GM18951 (cell line): ENCODE measurements at regions not wholly inside any gene's neighbourhood (a gene's known extent, or its start where the extent isn't known, plus 50 kb on each side); places are given as distances from the start of the nearest gene placed in this dataset.
"Not testable (repeated sequence)": the region's sequence is repeated elsewhere in the genome, so short reads cannot be mapped to it uniquely, and the experiment has no call there.

ENCODE experiments used
- POLR2A ChIP-seq: IDR thresholded peaks from 4 replicates; pipeline ENCODE4 v1.6.1; 2011; ENCODE audit warnings: mild to moderate bottlenecking; ENCODE audit not compliant: insufficient read length, insufficient read depth; ENCODE audit errors: extremely low read depth
- in situ Hi-C: fragments of 300-500 bp; cut with MboI; formaldehyde crosslinking; loops from one replicate; pipeline ENCODE4 v1.12.0; 2022; ENCODE audit warnings: low sequenced_read_pairs, mixed read lengths, inconsistent platforms; ENCODE audit not compliant: unreplicated experiment

DNA sequence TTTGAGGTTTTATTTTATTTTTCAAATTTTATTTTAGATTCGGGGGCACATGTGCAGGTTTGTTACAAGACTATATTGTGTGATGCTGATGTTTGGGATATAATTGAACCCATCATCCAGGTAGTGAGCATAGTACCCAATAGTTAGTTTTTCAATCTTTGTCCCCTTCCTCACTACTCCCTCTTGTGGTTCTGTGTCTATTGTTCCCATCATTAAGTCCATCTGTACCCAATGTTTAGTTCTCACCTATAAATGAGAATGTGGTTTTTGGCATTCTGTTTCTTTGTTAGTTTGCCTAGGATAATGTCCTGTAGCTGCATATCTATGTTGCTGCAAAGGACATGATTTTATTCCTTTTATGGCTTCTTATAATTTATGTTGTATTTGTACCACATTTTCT is 767.2 kb upstream of the ADGRL3 start:
- in situ Hi-C loops: no loop called here
- no peak for TF ChIP-seq POLR2A

DNA sequence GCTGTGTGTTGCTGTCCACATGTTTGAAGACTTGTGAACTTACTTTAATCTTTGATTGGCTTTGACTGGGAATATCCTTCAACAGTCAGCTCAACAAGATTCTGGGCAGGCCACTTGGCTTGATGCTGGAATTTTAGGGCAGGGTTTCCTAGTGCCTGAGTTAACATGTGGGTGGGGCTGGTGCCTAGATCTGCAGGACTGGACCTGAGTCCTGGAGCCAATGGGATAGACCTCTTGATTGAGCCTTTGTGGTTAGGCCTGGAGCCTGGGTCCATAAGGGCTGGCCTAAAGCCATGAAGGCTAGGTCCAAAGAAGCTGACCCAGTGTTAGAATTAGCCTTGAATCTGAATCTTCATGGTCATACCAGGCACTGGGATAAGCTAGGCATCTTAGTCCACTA is 757.1 kb upstream of the ADGRL3 start:
- no peak for TF ChIP-seq POLR2A
- in situ Hi-C loops: no loop called here

DNA sequence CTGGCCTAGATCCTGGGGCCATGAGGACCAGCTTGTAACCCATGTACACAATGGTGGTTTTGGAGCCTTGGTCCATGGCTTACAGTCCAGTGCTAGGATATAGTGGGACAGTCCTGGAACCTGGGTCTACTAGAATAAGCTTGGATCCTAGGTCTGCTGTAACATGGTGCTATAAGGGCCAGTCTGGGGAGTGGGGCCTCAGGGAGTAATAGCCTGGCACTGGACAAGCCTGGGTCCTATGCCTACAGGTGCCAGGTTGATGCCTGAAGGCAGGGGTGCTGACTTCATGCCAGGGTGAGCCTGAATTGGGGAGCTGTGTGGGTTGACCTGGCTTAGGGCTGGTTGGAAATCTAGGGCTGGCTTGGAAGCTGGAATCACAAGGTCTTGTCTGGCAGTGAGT is 756.3 kb upstream of the ADGRL3 start:
- TF ChIP-seq POLR2A: no peak
- in situ Hi-C loops: no loop called here

DNA sequence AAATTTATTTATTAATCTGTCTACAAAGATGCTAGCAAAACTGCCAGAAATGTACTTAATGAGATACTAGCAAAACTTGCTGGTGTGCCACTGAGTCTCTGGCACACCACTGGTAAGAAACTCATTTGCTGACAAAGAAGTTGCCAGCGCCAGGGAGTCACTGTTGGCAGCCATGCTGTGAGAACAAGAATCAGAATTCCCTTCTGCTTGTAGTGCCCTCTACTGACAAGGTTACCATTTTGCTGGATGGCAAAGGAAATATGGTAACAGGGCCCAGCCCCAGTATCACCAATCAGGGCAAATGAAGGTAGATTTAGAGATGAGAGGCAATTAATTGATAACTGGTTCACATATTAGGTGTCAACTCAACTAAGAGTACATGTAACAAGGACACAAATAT is 750.1 kb upstream of the ADGRL3 start:
- TF ChIP-seq POLR2A: no peak

DNA sequence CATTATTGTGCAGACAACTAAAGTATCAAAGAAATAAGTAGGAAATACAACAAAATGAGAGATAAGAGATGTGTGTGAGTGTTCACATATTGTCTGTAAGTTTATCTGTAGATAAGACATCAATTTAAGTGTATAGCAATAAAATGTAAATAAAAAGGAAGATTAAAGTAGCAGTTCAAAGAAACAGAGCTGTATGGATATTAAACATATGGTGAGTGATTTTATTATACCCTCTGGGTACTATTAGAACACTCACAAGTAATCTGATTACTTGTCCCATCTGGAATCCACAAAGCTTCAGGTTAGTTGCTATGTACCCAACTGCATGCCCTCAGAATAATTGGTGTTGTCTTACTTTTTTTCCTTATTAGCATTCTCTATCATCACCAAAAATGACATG is 747.9 kb upstream of the ADGRL3 start:
- TF ChIP-seq POLR2A: no peak
- in situ Hi-C loops: no loop called here

More for the DNA sequence above, 750.1 kb upstream of the ADGRL3 start:
- in situ Hi-C loops: no loop called here

DNA sequence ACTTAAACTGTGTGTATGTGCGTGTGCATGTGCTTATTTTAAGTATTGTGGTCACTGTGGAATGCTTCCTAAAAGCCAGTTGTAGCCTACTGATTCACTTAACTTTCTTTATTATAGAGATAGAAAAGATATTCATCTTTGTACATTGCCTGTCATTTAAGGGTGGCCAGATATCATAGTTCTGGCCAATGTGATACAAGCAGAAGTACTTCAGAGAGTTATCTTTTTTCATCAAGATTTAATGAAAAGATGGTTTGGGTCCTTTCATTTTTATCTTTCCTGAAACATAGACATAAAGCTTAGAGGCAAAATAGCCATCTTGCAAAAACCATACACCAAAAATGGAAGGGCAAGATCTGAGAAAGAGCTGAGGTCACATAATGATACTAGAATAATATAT is 744.7 kb upstream of the ADGRL3 start:
- TF ChIP-seq POLR2A: no peak
- in situ Hi-C loops: no loop called here

DNA sequence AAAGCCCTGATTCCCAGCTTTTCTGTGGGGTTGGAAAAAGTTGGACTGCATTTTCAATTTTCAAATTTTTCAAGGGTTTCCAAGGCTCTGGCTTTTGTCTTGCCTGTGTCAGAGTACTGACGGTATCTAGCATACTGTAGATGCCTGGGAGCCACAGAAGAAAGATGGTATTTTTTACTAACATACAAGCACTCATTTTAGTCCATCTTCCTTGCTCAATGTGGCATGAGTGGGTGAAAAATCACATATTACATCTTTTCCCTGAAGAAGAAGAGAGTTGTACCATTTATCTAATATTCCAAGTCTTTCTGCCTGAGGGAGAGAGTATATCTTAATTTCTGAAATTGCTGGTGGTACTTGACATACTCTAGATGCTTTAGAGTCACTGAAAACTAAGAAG is 738.6 kb upstream of the ADGRL3 start:
- in situ Hi-C loops: no loop called here
- no peak for TF ChIP-seq POLR2A

DNA sequence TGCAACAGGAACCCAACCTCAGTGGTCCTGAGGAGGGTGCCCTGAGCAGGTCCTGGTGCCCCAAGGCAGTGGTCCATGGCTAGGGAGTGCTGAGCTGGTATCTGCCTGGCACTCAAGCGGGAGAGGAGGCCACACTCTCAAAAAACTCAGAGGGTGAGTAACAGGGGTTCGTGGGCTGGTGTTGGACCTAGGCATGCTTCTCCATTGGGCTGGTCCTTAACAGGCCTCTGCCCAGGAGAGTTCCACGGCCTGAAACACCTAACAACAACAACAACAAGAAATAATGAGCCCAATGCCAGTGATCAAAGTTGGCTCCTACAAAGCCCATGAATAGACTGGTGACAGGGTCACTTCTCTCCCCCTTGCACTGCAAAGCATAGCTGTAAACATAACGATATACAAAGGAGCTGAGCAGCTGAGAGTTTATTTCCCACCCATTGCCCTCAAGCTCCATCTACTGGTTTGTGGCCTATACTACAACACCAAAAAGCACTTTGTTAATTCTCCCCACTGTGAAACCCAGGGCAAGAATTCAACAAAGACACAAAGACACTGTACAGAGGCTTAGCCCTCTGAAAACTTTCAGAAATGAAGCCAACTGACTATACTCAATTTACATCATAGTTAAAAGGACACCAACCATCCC is 736.1 kb upstream of the ADGRL3 start:
- in situ Hi-C loops: no loop called here
- no peak for TF ChIP-seq POLR2A

DNA sequence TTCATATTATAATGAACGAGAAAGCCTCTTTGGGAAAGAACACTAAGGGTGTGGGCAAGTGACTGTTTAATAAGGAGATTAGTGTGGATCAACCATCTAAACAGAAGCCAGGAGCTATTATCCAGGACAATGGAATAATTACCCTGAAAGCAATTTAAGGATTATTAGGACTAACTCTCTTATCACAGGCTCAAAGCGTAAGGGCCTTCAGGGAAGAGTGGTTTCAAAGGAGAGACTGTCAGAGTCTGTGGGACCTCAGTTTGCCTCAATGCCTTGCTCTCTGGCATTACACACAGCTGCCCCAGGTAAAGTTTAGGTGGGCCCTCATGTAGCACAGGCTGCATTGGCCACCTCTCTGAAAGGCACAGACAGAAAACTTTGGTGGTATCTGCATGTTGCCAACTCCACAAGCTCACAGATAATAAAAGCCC is 717.2 kb upstream of the ADGRL3 start:
- in situ Hi-C loops: no loop called here
- no peak for TF ChIP-seq POLR2A

DNA sequence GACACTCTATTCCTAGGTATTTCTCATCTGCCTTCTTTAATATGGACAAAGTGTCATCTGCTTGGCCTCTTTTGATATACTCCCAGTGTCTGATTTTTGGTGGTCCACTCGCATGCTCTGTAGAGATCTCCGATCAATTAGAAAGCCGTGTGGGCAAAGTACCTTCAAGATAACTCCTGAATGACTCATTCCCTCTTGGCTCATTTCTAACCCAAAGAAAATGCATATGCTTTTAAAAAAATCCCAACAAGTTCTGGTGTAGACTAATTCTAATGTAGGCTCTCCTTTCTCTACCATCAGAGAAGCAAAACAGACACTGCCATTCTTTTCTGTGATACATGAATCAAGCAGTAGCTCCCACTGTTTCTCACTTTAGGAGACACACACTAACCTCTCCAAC is 714.9 kb upstream of the ADGRL3 start:
- in situ Hi-C loops: no loop called here
- no peak for TF ChIP-seq POLR2A

DNA sequence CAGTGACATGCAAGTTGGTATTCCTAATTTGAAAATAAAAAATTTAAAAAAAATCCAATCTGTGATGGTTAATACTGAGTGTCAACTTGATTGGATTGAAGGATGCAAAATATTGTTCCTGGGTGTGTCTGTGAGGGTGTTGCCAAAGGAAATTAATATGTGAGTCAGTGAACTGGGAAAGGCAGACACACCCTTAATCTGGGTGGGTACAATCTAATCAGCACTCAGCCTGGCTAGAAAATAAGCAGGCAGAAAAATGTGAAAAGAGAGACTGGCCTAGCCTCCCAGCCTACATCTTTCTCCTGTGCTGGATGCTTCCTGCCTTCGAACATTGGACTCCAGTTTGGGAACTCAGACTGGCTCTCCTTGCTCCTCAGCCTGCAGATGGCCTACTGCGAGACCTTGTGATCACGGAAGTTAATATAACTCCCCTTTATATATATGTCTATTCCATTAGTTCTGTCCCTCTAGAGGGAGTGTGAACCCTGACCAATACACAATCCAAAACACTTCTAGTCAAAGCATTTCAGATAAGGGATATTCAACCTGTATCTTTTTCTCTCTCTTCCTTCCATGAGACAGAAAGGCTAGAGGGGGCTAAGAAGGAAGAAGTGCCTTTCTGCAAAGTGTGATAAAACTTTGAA is 712.9 kb upstream of the ADGRL3 start:
- in situ Hi-C loops: not testable (repeated sequence)

DNA sequence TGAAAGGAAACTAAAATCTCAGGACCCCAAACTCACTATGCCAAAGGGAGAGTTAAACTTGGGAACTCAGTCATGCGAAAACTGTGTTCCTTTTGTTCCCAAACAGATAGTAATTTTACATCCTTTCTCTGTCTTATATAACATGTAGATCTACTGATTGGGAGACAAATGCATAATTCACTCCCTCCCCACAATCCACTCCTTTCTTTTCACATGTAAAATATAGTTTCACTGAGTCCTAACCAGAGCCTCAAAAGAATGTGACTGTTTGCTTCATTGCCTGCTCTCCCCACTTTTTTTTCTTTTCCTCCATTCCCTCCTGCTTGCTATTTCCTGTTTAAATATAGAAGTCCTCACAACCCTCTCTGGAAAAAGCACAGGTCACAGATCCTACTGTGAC is 699.3 kb upstream of the ADGRL3 start:
- TF ChIP-seq POLR2A: no peak

DNA sequence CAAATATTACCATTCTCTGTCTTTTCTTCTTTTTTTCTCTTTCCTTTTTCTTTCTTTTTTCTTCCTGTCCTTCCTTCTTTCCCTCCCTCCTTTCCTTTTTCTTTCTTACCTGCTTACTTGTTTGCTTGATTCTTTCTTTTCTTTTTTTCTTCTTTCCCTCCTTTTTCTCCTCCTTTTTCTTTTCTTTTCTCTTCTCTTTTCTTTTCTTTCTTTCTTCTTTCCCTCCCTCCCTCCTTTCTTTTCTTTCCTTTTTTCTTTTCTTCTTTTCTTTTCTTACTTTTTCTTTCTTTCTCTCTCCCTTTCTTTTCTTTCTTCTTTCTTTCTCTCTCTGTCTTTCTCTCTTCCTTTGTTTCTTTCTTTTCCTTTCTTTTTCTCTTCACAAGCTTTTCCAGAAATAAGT is 697.4 kb upstream of the ADGRL3 start:
- TF ChIP-seq POLR2A: no peak
- in situ Hi-C loops: no loop called here

More for the DNA sequence above, 699.3 kb upstream of the ADGRL3 start:
- in situ Hi-C loops: no loop called here

DNA sequence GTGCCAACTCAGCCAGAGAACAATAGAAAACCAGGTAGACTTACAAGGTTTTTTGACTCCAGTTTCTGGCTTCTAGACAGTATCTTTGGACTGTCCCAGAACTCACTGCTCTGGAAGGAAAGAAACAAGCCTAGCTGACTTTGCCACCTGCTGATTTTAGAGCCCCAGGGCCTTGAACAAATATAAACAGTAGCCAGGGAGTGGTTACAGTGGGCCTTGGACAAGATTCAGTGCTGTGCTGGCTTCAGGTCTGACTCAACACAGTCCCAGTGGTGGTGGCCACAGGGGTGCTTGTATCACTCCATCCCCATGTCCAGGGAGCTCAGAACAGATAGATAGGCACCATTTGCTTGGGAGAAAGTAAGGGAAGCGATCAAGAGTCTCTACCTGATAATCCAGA is 694.1 kb upstream of the ADGRL3 start:
- TF ChIP-seq POLR2A: no peak
- in situ Hi-C loops: no loop called here

DNA sequence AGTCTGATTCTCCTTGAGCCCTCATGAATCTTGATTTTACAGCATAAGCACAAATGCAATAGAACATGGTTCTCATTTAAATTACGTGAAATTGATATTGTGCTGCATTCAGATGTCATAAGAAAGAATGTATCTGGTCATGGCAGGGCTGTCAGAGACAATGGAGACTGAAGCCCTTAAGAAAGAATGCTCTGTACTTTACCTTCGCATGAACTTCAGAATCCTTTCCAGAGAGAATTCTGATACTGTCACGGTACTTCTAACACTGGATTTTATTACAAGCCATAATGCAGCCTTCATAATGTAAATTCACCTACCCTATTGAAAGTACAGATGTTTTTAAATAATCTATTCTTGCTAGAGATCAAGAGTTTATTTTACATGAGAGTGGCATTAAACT is 677.9 kb upstream of the ADGRL3 start:
- no peak for TF ChIP-seq POLR2A
- in situ Hi-C loops: no loop called here

DNA sequence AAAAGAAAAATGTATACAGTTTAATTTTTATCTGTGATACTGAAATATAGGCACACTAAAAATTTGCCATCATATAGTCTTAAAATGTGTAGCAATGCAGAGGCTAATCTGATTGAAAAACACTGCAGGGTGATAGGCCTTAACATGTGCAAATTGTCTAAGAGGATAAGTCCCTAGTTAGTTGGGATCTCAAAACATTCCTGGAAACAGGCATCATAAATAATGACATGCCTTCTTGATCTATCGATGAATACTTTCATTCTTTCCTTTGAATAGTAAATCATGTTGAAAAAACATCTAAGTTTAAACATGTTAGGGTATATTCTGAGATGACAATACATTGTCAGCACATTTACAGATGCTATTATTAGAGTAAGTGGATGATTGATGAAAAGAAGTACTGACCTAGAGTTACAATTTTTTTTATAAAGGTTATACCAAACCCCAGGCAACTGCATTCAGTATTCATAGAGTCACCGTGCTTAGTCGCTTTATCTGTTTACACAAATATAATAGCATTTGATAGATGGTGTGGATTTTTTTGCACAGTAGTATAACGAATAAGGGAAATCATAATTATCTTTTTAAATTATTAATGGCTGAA is 668.2 kb upstream of the ADGRL3 start:
- in situ Hi-C loops: no loop called here
- no peak for TF ChIP-seq POLR2A
